Mucosa of rectum (tissue), 2 donors: ENCODE measurements at regions not wholly inside any gene's neighbourhood (a gene's known extent, or its start where the extent isn't known, plus 50 kb on each side); places are given as distances from the start of the nearest gene placed in this dataset.

ENCODE experiments used
- H3K27ac ChIP-seq, 2 donors: one replicate each; pipeline ENCODE4 v1.7.0; 2013; ENCODE audit warnings: inconsistent platforms in 2 of 2, low read depth in 2 of 2, low read length in 2 of 2
- H3K27me3 ChIP-seq, 2 donors: one replicate each; pipeline ENCODE4 v1.7.0; 2013; ENCODE audit warnings: low read length in 2 of 2; ENCODE audit not compliant: control insufficient read depth in 2 of 2, insufficient read depth in 2 of 2
- H3K36me3 ChIP-seq, 2 donors: one replicate each; pipeline ENCODE4 v1.7.0; 2013; ENCODE audit warnings: low read length in 2 of 2; ENCODE audit not compliant: control insufficient read depth in 2 of 2, insufficient read depth in 2 of 2
- H3K4me1 ChIP-seq, 2 donors: one replicate each; pipeline ENCODE4 v1.7.0; 2013; ENCODE audit warnings: low read length in 2 of 2, mild to moderate bottlenecking in 1 of 2; ENCODE audit not compliant: control insufficient read depth in 2 of 2, insufficient read depth in 2 of 2
- H3K4me3 ChIP-seq, 2 donors: one replicate each; pipeline ENCODE4 v1.7.0; 2013; ENCODE audit warnings: low read length in 2 of 2
- H3K9ac ChIP-seq, 2 donors: one replicate each; pipeline ENCODE4 v1.7.0; 2013; ENCODE audit warnings: low read length in 2 of 2, low read depth in 1 of 2, mild to moderate bottlenecking in 1 of 2
- H3K9me3 ChIP-seq, 2 donors: one replicate each; pipeline ENCODE4 v1.7.0; 2013; ENCODE audit warnings: low read length in 2 of 2; ENCODE audit not compliant: control insufficient read depth in 2 of 2
- donor health status: healthy.
- donor health status: Normal muscosa, but diverticular disease.

GRCh38 chr2:80719607-80720006 is 415.1 kb upstream of the LRRTM1 start:
- no peak overlapping the region for H3K27ac ChIP-seq
- H3K4me3 ChIP-seq, result no peak overlapping the region
- no peaks in the 10 kb centered on the region for H3K27me3 ChIP-seq
- H3K36me3 ChIP-seq, result no peaks in the 10 kb centered on the region
- no peaks in the 10 kb centered on the region for H3K9me3 ChIP-seq
- H3K9ac ChIP-seq, result no peak overlapping the region
- H3K4me1 ChIP-seq, result no peaks in the 10 kb centered on the region

GRCh38 chr2:80715433-80715832 is 410.9 kb upstream of the LRRTM1 start:
- Histone ChIP-seq H3K27ac (no peak overlapping the region), H3K4me3 (no peak overlapping the region), H3K9me3 (no peaks in the 10 kb centered on the region), H3K9ac (no peak overlapping the region), H3K4me1 (no peaks in the 10 kb centered on the region), H3K36me3 (no peaks in the 10 kb centered on the region), H3K27me3 (no peaks in the 10 kb centered on the region)

GRCh38 chr2:80711915-80712314 is 407.4 kb upstream of the LRRTM1 start:
- no peaks in the 10 kb centered on the region for H3K36me3 ChIP-seq
- no peak overlapping the region for H3K9ac ChIP-seq
- H3K27me3 ChIP-seq, result no peaks in the 10 kb centered on the region
- H3K9me3 ChIP-seq, result no peaks in the 10 kb centered on the region
- no peak overlapping the region for H3K4me3 ChIP-seq
- H3K27ac ChIP-seq, result no peak overlapping the region
- no peaks in the 10 kb centered on the region for H3K4me1 ChIP-seq

GRCh38 chr2:80706951-80707350 is 402.4 kb upstream of the LRRTM1 start:
- Histone ChIP-seq H3K4me1 (no peaks in the 10 kb centered on the region), H3K9me3 (no peaks in the 10 kb centered on the region), H3K27me3 (no peaks in the 10 kb centered on the region), H3K36me3 (no peaks in the 10 kb centered on the region), H3K27ac (no peak overlapping the region), H3K9ac (no peak overlapping the region), H3K4me3 (no peak overlapping the region)

GRCh38 chr2:80706541-80706940 is 402.0 kb upstream of the LRRTM1 start:
- Histone ChIP-seq H3K9ac (no peak overlapping the region), H3K27ac (no peak overlapping the region), H3K9me3 (no peaks in the 10 kb centered on the region), H3K4me1 (no peaks in the 10 kb centered on the region), H3K36me3 (no peaks in the 10 kb centered on the region), H3K27me3 (no peaks in the 10 kb centered on the region), H3K4me3 (no peak overlapping the region)

GRCh38 chr2:80703532-80703931 is 399.0 kb upstream of the LRRTM1 start:
- H3K4me3 ChIP-seq, result no peak overlapping the region
- H3K27ac ChIP-seq, result no peak overlapping the region
- no peaks in the 10 kb centered on the region for H3K36me3 ChIP-seq
- no peaks in the 10 kb centered on the region for H3K4me1 ChIP-seq
- H3K27me3 ChIP-seq, result no peaks in the 10 kb centered on the region
- H3K9me3 ChIP-seq, result no peaks in the 10 kb centered on the region
- H3K9ac ChIP-seq, result no peak overlapping the region

GRCh38 chr2:80700961-80701360 is 396.4 kb upstream of the LRRTM1 start:
- Histone ChIP-seq H3K9ac (no peak overlapping the region), H3K4me3 (no peak overlapping the region), H3K9me3 (no peaks in the 10 kb centered on the region), H3K4me1 (no peaks in the 10 kb centered on the region), H3K36me3 (no peaks in the 10 kb centered on the region), H3K27me3 (no peaks in the 10 kb centered on the region), H3K27ac (no peak overlapping the region)
